ENCODE measurements at regions not wholly inside any gene's neighbourhood (a gene's known extent, or its start where the extent isn't known, plus 50 kb on each side); places are given as distances from the start of the nearest gene placed in this dataset.
"Not testable (repeated sequence)": the region's sequence is repeated elsewhere in the genome, so short reads cannot be mapped to it uniquely, and the experiment has no call there.

DNA sequence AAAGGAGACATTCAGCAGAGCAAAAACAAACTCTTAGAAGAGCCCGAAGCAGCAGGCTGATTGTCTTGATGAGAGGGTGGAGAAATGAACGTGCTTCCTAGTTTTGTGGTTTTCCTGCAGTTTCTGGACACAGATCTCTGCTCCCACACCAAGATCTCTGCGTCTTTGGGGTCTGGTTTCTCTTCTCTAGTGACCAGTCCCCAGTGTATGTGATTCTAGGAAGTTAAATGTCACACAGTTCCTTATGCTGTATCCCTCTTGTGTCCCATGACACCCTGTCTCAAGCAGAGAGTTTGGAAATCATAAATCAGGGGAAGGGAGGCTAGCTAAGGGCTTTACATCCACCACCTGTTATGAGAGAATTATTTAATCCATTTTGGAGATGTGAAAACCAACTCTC is 55.4 kb upstream of the KLF14 start:
- no peak for DNase-seq (ENCODE audit: low read depth)

DNA sequence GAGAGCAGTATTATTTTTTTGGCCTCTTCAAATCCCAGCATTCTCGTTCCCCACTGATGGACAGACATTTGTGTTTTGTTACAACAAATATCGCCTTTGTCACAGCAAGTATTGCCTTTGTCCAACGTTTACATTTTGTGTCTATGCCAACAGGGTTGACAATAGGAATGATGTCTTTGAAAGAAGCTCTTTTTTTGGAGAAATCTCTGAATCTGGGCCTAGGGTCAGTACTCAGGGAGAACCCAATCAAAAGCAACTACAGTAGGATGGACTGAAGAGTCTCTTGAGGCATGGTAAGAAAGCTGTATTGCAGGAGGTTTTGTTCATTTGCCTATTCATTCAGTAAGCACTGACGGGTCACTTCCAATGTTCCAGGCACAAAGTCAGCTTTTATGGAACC is 57.7 kb upstream of the KLF14 start:
- no peak for DNase-seq (ENCODE audit: low read depth)

DNA sequence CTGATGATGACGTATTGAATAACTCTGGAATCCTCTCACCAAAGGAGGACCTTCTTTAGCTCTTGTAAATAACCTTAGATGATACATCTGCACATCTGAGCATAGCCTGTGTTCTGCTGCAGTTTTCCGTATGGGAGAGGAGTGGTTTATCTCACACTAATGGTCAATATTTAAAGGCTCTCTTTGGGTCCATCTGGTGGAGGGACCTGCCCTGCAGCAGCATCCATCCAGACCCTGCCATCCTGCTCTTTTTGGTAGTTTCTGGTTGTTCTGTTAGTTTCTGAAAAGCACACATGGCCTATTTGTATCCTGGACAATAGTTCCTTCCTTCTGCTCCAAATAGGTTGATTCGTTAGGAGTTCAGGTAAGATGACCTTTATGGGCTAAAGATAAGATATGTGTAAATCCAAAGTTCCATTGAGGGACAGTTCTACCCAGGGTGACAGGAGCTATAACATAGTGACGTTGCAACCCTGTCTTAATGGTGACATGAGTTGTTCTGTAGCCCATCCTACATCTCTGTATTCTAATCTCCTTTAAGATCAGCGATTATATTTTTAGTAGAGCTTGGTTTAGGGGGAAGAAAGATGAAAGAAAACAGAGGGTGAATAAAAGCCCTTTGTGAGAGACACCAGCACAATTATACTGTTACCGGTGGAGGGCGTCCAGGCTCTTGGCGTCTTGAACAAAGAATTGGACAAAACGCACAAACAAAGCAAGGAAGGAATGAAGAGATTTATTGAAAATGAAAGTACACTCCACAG is 60.0 kb upstream of the KLF14 start:
- DNase-seq (ENCODE audit: low read depth), result peak; percentile 73

DNA sequence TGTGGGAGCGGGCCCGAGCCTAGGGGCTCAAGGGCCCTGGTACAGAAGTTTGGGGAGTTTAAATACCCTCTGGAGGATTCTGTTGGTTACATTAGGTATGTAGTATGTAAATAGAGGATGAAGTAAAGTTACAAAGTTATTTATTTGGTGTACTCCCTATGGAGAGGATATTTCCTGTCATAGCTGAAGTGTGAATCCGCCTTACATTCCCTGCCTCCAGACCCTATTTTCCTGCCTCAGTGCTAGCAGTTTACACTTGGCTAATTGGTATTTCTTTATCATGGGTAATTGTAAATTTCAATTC is 60.6 kb upstream of the KLF14 start:
- DNase-seq (ENCODE audit: low read depth), result no peak

DNA sequence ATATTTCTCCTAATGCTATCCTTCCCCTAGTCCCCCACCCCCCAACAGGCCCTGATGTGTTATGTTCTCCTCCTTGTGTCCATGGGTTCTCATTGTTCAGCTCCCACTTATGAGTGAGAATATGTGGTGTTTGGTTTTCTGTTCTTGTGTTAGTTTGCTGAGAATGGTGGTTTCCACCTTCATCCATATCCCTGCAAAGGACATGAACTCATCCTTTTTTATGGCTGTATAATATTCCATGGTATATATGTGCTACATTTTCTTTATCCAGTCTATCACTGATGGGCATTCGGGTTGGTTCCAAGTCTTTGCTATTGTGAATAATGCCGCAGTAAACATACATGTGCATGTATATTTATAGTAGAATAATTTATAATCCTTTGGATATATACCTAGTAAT is 62.4 kb upstream of the KLF14 start:
- DNase-seq (ENCODE audit: low read depth), result not testable (repeated sequence)

DNA sequence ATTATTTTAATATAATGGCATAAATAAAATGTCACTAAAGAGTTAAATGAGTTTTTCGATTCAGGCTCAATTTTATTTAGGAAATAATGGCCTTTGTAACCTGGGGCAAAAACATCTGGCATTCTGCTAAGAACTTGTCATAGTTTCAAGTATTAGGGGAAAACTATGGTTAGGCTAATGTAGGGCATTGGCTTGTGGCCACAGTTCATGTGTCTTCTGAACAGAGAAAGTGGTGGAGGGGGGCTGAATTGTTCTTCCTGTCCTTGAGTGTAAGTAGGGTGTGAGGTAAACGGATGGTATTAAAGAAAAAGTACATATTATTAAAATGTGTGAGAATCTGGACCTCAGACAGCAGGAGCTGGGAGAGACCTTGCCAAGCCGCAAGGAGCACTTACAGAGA is 69.1 kb upstream of the KLF14 start:
- no peak for DNase-seq (ENCODE audit: low read depth)

- no peak for DNase-seq (ENCODE audit: low read depth)
Measured at GRCh38 chr7:130804220-130804619, 70.2 kb upstream of the KLF14 start.

DNA sequence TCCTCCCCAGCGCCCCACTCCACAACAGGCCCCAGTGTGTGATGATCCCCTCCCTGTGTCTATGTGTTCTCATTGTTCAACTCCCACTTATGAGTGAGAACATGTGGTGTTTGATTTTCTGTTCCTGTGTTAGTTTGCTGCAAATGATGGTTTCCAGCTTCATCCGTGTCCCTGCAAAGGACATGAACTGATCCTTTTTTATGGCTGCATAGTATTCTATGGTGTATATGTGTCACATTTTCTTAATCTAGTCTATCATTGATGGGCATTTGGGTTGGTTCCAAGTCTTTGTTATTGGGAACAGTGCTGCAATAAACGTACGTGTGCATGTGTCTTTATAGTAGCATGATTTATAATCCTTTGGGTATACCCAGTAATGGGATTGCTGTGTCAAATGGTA is 78.8 kb upstream of the KLF14 start:
- not testable (repeated sequence) for DNase-seq (ENCODE audit: low read depth)

GRCh38 chr7:130814778-130815335 is 80.8 kb upstream of the KLF14 start:
- DNase-seq (ENCODE audit: low read depth), result peak; percentile 53

DNA sequence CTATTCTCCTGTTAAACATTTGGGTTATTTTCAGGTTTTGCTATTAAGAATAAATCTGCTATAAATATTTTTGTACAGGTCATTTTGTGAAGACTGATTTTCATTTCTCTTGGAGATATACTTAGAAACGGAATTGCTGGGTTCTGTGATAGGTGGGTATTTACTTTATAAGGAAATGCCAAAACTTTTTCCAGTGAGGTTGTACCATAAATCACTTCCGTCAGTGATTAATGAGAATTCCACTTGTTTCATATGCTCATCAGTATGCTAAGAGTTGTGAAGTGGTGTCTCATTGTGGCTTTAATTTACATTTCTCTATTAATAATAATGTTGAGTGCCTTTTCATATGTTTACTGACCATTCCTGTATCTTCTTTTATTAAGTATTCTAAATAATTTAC is 84.0 kb upstream of the KLF14 start:
- DNase-seq (ENCODE audit: low read depth), result no peak

DNA sequence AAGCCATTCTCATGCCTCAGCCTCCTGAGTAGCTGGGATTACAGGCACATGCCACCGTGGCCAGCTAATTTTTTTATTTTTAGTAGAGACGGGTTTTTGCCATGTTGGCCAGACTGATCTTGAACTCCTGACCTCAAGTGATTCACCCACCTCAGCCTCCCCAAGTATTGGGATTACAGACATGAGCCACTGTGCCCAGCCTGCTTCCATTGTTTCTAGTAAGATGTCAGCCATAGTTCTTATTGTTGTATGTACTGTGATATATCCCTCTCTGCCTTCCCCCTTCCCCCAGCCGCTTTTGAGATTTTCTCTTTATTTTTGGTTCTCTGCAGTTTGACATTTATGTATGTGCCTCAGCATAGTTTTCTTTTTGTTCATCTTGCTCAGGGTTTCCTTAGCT is 87.9 kb upstream of the KLF14 start:
- peak; percentile 60 for DNase-seq (ENCODE audit: low read depth)

DNA sequence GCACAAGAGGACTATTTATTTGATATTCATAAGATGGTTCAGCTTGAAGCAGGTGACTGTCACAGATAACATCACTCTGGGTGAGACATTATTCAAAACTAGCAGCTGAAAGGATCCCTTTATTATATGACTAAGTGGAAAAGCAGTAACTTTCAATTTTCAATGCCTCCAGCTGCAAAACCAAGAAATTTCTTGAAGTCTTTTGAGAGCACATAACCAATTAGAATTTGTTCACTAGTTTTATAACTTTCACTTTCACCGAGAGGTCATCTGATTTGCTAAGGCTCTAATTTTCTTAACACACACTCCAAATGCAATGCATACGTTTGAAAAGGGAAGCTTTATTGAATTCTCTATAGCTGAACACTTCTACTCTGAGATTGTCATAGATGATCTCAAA is 88.6 kb upstream of the KLF14 start:
- DNase-seq (ENCODE audit: low read depth), result peak; percentile 71

DNA sequence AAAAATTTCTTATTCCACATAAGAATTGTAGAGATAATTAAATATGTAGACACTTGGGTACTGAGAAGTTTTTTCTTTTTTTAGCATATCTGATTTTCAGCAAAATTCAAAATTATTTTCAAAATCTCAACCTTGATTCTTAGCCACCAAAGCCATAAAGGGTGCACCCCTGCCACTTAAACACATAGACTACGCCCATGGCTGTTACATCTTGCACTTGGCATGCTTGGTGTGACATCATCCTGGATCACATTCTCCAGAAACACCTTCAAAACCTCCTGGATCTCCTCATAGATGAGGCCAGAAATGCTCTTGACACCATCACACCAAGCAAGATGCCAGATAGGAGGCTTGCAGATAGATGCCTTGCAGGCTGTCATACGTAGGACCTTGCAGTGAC is 89.1 kb upstream of the KLF14 start:
- no peak for DNase-seq (ENCODE audit: low read depth)

DNA sequence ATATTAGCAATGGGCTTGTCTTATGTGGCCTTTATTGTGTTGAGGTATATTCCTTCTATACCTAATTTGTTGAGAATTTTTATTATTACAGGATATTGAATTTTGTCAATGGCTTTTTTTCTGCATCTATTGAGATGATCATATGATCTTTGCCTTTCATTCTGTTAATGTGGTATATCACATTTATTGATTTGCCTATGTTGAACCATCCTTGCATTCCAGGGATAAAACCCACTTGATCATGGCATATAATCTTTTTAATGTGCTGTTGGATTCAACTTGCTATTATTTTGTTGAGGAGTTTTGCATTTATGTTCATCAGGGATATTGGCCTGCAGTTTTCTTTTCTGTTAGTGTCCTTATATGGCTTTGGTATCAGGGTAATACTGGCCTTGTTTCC is 91.8 kb upstream of the KLF14 start:
- DNase-seq (ENCODE audit: low read depth), result no peak

- DNase-seq (ENCODE audit: low read depth), result no peak
Measured at GRCh38 chr7:130829415-130829814, 95.4 kb upstream of the KLF14 start.

DNA sequence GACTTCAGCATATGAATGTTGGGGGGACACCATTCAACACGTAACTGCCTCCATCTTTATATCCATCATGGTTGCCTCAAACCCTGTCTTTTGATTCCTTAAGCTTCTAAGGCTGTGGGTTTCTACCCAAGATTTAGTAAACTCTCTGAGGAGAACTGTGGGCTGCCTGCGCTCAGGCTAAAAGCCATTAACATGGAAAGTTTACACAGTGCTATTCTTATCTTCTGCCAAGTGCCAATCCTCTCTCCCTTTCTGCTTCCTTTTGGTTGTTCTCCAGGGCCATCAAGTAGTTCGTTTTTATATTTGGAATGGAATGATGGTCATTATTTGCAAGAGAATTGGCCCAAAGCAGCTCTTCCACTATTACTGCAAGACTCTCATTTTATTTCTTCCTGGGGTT is 97.3 kb upstream of the KLF14 start:
- DNase-seq (ENCODE audit: low read depth), result no peak

GRCh38 chr7:130831817-130832481 is 97.9 kb upstream of the KLF14 start:
- peak; percentile 55 for DNase-seq (ENCODE audit: low read depth)

DNA sequence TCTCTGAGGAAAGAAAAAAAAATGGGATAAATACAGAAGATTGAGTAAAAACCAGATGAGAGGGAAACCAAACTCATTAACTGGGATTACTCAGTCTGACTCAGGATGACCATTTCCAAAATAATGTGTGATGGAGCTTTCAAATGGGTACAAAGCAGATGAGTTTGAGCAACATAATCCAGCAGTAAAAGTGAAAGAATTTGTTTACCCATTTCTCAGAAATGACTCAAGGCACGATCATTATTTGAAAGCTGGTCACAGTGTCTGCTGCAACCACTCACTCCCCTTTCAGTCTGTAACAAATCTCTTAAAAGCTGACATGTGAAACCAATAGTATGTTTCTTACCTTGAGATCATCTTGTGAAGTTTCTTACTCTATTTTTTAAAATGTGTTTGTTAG is 104.7 kb upstream of the KLF14 start:
- DNase-seq (ENCODE audit: low read depth), result peak; percentile 95

GRCh38 chr7:130840599-130840998 is 106.6 kb upstream of the KLF14 start:
- DNase-seq (ENCODE audit: low read depth), result no peak

- no peak for DNase-seq (ENCODE audit: low read depth)
Measured at GRCh38 chr7:130841416-130841815, 107.4 kb upstream of the KLF14 start.

DNA sequence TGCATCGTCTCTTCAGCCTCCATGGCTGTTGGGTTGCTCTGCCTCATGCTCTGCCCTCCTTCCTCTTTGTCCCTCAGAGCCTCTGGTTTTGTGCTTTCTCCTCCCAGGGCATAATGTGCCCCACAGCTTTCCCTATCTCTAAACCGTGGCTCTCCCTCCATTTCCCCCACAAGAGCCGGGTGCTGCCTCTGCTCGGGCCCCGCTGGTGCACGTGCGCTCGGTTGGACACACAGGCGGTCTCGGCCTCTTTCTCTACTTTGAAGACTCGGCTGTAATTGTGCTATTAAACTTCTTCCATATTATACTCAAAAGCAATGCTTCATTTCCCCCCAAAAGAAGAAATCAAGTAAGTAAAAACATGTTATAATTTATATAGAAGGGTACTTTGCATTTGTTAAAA is 109.7 kb upstream of the KLF14 start:
- no peak for DNase-seq (ENCODE audit: low read depth)

DNA sequence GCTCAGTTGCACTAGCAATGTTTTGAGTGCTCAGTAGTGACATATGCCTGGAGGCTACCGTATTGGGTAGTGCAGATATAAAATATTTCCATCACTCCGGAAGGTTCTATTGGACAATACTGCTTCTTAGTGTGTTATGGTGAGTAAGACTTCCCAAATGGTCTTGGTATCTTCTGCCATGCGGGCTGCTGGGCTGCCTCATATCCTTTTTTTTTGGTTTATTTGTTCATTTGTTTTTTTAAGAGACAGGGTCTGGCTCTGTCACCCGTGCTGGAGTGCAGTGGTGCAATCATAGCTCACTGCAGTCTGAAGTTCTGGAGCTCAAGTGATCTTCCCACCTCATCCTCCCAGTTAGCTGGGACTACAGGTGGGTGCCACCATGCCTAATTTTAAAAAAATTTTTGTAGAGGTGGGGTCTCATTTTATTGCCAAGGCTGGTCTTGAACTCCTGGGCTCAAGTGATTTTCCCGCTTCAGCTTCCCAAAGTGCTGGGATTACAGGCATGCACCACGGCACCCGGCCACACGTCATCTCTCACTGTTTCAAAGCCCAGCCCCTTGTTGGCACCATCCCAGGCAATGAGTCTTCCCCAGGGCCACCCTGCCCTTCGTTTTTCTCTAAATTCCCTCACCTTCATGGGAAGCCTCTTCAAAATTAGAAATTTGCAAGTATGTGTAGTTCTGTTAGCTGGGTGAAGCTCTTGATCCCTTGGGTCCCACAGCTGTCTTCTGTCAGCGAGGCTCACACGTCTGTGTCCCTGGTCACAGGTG is 111.0 kb upstream of the KLF14 start:
- peak; percentile 58 for DNase-seq (ENCODE audit: low read depth)

GRCh38 chr7:130845581-130846085 is 111.6 kb upstream of the KLF14 start:
- peak; percentile 83 for DNase-seq (ENCODE audit: low read depth)

Measured in RPMI7951 (cell line).